HUES64 (cell line): ENCODE measurements at regions not wholly inside any gene's neighbourhood (a gene's known extent, or its start where the extent isn't known, plus 50 kb on each side); places are given as distances from the start of the nearest gene placed in this dataset.

Experiments
- H3K27ac ChIP-seq: 2 replicates; pipeline ENCODE4 v1.7.0; 2013; ENCODE audit warnings: low read depth, low read length, inconsistent platforms
- H3K27me3 ChIP-seq: 2 replicates; pipeline ENCODE4 v1.6.1; 2013; ENCODE audit warnings: mild to moderate bottlenecking, low read length; ENCODE audit not compliant: insufficient read depth
- H3K36me3 ChIP-seq: 2 replicates; pipeline ENCODE4 v1.6.1; 2013; ENCODE audit warnings: mild to moderate bottlenecking, low read length; ENCODE audit not compliant: insufficient read depth
- H3K4me1 ChIP-seq: 2 replicates; pipeline ENCODE4 v1.6.1; 2013; ENCODE audit warnings: mild to moderate bottlenecking, low read length, moderate library complexity; ENCODE audit not compliant: insufficient read depth
- H3K4me3 ChIP-seq: 2 replicates; pipeline ENCODE4 v1.5.1; 2013; ENCODE audit warnings: mild to moderate bottlenecking, low read length, moderate library complexity
- H3K9ac ChIP-seq: 2 replicates; pipeline ENCODE4 v1.6.1; 2013; ENCODE audit warnings: mild to moderate bottlenecking, low read depth, low read length
- H3K9me3 ChIP-seq: 2 replicates; pipeline ENCODE4 v1.6.1; 2013; ENCODE audit warnings: low read depth, low read length; ENCODE audit not compliant: insufficient read depth
- WGBS: fragments of 150-250, 120-280 bp; methylation state at CpG from one replicate; pipeline ENCODE4 v1.1.7; 2013; ENCODE audit warnings: missing lambda C conversion rate; 5-methylcytosine and 5-hydroxymethylcytosine counted together

GRCh38 chr10:26642896-26643653 lies 54.4 kb upstream of the PDSS1 start:
- 94% methylated on average over 32 of the region's 32 CpGs for WGBS
- no peaks in the 10 kb centered on the region for H3K27me3 ChIP-seq

GRCh38 chr10:26647602-26648244 lies 49.8 kb upstream of the PDSS1 start:
- no peak overlapping the region for H3K9ac ChIP-seq
- H3K4me3 ChIP-seq: no peak overlapping the region
- no peaks in the 10 kb centered on the region for H3K36me3 ChIP-seq
- WGBS: 94% methylated on average over 12 of the region's 12 CpGs
- H3K27ac ChIP-seq: no peak overlapping the region
- H3K27me3 ChIP-seq: no peaks in the 10 kb centered on the region
- no peaks in the 10 kb centered on the region for H3K9me3 ChIP-seq
- no peaks in the 10 kb centered on the region for H3K4me1 ChIP-seq

More at GRCh38 chr10:26642896-26643653, 54.4 kb upstream of the PDSS1 start:
- H3K4me3 ChIP-seq: no peak overlapping the region
- no peaks in the 10 kb centered on the region for H3K36me3 ChIP-seq
- H3K4me1 ChIP-seq: no peaks in the 10 kb centered on the region
- no peaks in the 10 kb centered on the region for H3K9me3 ChIP-seq
- no peak overlapping the region for H3K9ac ChIP-seq
- H3K27ac ChIP-seq: no peak overlapping the region
